ENCODE measurements at regions not wholly inside any gene's neighbourhood (a gene's known extent, or its start where the extent isn't known, plus 50 kb on each side); places are given as distances from the start of the nearest gene placed in this dataset.

DNA sequence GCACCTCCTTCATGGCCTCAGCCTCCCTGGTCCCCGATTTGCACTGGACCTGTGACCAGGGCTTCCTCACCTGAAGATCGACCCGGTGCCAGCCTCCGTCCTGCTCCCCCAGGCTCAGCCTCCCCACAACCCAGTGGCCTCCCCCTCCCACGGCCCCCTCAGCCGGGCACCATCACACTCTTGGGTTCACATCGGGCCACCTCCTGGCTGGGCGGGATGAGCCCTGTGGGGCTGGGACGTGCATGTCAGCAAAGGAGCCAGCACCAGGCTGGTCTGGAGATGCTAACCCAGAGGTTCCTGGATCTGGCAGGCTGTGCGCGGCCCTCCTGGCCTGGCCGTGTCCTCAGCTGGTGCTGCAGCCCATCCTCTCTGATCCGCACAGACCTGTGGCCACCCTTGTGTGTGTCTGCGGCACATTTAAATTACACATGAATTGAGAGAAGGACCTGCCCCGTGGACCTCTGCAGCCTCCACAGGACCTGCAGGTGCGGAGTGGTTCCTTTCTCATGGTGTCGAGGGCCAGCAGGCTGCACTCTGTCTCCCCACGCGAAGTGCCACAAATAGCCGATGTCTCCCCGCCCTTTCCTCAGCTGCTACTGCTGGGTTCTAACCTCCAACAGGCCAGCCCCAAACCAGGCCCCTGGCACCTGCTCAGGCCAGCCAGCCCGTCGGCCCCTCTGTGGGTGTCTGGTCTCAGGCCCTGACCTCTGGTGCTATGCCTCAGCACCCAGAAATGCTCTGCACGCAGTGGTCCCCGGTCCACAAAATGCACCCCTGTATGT lies 237.5 kb downstream of the ERMARD start:
- DNase-seq, result no peak

DNA sequence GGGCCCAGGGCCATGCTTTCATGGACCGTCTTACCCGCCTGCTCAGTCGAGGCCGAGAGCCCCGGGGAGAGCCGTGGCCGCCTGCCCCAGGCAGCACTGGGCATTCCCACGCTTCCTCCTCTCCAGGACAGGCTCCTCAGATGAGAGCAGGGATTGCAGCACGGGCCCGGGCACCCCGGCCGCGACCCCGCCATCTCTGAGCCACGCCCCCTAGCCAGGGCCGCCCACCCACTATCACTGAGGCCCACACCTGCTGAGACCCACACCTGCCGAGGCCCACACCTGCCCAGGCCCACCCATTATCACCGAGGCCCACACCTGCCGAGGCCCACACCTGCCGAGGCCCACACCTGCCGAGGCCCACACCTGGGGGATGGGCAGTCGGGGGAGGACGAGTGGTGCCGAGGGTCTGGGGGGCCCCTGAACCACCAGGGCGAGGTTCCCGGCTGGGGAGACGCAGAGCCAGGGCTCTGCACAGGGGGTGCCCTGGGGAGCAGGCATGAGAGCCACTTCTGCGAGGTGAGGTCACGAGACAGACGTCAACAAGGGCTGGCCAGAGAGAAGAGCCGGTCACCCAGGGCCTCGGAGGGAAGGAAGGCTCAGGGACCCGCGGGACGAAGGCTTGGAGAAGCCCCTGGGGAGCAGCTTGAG lies 235.6 kb downstream of the ERMARD start:
- no peak for DNase-seq

DNA sequence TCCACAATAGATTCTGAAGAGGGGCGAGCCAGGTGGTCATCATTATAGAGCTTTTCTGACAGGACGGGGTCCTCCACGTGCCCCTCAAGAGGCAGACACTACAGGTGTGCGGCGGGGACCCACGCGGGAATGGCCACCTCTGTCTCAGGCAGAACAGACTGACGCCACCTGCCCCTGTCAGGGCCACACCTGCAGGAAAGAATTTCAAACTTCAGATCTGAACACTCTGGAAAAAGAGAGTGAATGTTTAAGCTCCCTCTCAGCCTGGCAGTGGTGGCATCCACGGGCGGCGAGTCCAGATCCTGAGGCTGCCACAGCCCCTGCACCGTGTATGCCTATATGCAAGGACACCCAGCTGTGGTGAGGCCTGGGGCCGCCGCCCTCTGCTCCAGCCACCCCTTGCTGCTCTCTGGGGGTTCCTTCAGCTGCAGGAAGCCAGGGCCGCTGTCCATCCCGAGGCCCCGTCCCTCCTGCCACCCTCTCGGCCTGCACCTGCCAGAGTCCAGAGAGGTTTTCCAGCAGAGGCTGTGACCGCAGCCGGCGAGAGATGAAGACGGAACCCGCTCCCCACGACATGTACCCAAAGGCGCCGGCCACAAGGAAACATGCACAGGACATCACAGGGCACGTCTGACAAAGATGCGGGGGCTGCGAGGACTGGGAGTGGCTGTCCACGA lies 234.9 kb downstream of the ERMARD start:
- DNase-seq, result no peak

DNA sequence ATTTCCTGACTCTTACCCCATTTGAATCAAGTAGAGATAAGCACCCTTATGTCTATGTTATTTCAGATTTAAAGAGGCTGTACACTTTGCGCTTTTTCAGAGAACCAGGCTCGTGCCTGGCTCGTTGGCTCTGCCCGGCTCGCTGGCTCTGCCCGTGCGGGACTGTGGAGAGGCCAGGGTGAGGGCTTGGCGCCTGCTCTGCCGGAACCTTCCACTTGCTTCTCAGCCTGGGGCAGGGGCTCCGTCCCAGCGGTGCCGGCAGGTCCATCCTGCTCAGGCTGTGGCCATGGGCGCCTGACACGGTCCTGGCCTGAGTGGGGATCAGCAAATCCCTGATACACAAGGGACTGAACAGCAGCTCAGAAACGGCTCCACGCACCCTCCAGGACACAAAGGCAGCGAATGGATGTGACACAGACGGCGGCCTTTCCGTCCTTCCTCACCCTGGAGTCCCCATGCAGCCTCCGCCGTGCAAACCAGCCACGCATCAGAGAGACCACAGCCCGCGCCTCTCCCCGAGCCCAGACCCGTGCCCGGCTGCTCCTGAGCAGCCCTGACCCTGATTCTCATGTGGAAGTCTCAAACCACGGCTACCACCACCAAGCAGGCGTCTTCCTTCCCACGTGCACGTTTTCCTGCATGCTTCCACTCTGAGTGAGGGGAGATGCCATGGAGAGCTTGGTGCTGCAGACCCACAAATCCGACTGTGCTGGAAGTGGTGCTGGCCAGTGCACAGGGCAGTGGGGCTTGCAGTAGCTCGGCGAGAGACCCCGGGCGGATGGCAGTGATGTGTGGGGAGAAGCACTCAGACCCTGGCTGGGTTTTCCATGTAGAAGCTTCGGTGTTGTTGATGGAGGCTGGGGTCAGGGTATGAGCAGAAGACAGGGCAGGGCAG lies 233.9 kb downstream of the ERMARD start:
- no peak for DNase-seq

DNA sequence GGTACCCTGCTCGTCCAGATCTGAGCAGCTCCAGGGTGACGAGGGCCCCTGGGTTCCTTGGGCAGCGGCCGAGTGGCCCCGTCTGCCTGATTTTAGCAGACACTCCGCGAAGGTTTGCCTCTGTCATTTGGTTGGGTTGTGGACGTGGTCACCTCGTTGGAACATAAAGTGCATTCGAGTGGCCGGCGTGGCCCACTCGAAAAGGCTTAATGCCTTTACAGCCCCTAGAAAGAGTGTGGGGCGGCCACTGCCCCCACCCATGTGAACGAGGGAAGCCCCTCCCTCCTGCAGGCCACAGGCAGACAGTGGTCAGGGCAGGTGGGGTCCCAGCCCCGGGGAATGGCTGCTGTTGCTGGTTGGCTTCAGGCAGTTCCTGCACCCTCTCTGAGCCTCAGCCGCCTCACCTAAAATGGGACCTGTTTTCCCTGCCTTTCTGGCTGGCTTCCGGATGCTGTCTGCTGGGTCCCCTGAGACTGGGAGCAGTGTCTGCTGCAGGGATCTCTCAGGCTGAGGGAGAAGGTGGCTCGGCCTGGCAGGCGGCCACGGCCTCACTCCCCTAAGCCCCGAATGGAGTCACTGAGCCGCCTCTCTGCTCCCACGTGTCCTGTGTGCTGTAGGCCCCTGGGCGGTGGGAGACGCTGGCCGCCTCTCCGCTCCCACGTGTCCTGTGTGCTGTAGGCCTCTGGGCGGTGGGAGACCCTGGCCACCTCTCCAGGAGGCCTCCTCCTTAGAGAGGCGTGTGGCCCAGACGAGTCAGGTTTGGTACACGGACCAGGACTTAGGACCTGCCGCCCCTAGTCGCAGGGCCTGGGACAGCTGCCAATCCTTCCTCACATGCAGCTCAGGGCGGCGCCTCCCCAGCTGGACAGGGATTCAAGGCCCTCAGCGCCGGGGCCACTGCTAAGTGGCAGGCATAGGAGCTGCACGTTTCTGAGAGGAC lies 233.0 kb downstream of the ERMARD start:
- no peak for DNase-seq

DNA sequence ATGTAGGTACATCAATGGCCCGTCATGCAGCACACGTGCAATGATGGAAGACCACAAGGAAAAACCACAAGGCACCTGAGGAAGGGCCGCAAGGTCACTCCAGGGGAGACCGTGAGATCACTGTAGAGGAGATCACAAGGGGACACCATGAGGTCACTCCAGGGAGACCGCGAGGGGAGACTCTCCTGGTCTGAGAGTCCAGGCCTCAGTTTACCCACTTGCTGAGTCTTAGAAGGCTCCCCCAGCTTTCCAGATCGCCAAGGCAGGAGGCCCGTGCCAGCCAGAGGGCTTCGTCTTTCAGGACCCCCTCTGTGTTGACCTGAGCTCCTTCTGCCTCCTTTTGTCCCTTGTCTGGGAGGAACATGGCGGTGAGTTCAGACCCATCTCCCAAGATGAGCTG lies 232.2 kb downstream of the ERMARD start:
- no peak for DNase-seq

DNA sequence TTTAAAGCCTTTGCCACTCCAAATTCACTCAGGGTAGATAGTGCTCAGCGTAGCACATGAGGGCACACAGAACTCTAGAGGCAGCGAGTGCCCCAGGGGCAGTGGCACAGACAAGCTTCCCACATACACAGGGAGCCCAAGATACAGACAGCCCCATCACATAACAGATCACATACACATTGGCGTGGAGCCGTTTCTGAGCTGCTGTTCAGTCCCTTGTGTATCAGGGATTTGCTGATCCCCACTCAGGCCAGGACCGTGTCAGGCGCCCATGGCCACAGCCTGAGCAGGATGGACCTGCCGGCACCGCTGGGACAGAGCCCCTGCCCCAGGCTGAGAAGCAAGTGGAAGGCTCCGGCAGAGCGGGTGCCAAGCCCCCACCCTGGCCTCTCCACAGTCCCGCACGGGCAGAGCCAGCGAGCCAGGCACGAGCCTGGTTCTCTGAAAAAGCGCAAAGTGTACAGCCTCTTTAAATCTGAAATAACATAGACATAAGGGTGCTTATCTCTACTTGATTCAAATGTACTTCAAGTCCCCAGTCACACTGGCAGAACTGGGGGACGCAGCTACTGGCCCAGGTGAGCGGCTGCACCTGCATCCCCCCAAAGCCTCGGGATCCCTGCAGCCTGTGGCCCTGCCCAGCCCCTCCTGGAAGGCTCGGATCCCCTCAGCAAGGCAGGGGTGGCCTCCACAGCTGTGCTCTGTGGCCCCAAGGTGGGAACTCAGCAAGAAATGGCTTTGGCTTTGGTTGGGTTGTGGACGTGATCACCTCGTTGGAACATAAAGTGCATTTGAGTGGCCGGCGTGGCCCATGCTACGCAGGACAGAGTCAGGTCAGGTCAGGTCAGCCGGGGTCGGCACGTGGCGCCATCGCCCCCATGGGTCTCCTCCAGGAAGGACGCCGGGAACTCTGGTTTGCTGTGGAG lies 231.3 kb downstream of the ERMARD start:
- no peak for DNase-seq

DNA sequence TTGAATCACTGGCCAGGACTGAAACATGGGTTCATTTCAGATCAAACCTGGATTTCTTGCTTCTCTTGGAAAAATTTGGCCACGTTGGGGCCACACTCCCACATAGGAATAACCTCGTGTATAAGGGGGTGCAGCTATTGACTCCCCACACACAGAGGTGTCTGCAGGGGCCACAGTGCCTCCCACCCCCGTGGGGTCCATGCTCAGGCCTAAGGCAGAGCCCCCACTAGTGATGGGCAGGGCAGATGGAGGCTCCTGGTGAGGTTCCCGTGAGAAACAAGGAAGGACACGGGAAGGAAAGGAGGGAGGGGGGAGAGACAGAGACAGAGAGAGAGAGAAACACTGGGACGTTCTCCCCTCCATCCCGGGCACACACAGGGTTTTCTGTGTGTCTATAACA lies 230.5 kb downstream of the ERMARD start:
- DNase-seq, result no peak

DNA sequence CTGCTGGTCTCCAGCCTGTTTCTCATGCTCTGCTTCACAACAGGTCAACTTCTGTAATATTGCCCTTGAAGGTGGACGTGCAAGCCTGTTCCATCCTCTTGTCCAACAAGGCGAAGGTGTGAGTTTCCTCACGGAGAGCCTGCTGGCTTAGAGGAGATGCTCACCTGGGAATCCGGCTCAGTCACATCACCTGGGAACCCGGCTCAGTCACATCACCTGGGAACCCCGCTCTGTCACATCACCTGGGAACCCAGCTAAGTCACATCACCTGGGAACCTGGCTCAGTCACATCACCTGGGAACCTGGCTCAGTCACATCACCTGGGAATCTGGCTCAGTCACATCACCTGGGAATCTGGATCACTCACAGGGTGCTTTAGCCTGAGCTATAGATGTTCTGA lies 230.1 kb downstream of the ERMARD start:
- DNase-seq, result no peak

DNA sequence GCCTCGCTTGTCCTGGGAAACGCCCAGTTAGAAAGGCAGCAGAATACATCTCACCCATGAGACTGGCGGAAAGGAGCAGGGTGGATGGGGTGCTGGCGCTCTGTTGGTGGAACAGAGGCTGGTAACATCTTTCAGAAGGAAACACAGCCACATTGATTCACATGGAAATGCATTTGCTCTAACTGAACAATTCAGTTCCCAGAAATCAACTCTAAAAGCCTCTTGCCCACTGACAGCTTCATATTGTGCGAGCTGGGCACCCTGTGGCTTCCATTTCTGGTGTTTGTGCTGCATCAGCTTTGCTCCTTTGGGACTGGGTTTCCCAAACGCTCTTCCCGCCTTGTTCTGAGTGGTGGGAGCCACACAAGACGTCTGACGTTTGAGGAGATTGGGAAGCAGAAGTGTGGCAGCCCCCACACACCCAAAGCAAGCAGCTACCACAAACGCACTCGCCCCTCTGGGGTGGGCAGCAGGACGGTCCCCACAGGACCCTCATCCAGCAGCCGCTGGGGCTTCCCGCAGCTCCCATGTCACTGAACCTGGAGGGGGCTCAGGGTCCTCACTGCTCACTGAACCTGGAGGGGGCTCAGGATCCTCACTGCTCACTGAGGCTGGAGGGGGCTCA lies 229.5 kb downstream of the ERMARD start:
- DNase-seq, result no peak

DNA sequence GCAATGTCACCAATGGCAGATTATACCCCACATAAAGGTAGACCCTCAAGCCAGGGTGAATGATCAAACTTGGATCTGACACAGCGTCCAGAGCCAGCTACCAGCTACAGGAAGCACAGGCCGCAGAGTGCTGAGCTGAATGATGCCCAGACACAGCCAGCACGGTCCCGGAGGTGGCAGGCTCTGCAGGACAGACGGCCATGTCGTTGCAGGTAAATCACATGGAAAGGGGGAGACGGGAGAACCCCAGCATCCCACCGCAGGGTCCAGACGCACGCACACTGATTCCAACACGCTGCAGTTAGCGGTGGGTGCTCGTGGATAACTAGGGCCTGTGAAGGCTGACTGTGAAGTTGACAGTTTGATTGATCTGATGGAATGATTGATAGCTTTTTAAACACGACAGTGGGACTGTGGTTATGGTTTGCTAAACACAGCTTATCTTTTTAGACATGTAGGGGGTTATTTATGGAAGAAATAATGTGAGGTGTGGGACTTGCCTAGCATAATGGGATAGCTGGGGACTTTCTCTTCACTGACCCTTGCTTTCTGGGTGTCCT lies 228.5 kb downstream of the ERMARD start:
- DNase-seq, result no peak

DNA sequence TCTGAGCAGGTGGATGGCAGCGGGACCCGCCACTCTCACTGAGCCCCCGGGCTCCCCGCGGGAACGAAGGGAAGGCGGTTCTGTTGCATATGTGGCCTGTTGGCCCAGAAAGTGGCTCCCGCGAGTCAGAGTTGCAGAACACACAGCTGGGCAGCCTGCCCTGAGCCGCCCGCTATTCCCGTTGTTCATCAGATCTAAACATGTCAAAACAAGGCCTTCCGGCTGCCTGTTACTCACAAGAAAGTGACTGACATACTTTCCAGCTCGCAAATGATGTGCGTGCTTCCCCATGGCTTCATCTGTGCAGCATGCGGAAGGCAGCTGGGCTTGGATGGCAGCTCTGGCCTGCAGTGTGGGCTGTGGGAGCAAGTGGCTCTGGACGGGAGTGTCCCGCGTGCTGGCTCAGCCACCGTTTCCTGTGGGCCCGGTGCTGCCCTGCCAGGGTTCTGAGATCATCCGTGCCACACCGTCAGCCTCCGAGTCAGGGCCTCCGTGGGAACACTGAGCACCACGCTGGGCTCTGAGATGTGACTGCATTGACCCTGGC lies 227.3 kb downstream of the ERMARD start:
- DNase-seq, result no peak

DNA sequence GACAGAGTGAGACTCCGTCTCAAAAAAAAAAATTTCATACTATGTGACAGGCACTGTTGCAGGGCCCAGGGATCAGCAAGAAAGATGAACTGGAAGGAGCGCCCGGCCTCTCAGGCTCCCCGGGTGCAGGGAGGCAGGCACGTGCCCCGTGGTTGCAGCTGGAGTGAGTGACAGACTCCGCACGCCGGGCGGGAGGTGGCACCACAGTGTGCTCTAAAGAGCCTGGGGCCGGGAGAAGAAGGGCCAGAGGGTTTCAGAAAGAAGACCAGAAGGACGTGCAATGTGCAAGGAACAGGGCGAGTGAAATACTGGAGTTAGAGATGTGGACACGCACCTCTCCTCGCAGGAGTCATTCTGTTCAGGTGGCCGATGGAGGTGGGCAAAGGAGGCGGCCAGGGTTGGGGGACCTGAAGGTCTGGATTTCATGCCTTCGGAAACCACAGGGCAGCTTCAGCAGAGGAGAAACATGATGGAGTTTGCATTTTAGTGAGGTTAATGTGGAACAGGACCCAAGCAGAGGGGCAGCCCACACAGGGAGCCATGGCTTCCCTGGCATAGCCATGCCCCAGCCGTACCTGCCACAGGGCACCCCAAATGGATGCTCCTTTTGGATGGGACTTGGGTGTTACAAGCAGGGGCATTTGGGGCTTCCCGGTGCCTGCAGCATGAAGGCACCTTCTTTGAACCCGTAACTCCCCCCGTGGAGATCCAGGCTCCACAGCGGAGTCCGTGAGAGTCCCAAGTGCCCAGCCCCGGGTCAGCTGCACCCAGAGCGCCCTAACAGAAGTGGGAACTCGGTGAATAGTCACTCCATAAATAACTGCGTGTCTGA lies 226.2 kb downstream of the ERMARD start:
- DNase-seq, result no peak

DNA sequence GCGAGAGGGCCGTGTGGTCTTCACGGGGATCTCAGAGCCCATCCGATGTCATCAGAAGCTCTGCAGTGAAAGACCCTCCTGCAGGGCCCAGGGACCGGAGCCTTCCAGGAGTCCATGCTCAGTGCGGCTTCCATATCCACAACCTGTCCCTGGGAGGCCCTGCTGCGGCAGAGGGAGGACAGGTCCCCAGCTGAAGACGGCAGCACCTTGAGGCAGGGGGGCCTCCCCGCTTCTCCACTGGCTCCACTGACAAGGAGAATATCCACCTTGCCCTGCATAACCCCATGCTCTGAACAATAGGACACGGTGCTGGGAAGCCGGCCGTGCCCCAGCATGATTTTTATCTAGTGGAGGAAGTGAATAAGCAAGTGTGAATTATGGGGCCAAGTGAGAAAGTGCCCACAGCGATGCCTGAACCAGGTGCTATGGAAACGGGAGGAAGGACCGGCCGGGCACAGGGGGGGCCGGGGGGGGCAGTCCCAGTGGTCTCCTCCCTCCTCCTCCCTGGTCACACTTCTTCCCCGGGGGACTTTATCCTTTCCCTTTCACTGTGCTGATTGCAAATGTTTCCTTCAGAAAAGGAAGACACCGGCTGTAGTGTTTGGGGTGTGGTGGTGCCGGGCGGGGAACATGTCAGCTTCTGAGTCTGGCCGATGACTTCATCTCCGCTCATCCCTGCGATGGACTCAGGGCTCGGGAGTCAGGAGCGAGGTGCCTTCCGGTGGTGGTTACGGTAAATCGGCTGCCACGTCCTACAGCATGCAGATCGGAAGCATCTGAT lies 225.1 kb downstream of the ERMARD start:
- no peak for DNase-seq

DNA sequence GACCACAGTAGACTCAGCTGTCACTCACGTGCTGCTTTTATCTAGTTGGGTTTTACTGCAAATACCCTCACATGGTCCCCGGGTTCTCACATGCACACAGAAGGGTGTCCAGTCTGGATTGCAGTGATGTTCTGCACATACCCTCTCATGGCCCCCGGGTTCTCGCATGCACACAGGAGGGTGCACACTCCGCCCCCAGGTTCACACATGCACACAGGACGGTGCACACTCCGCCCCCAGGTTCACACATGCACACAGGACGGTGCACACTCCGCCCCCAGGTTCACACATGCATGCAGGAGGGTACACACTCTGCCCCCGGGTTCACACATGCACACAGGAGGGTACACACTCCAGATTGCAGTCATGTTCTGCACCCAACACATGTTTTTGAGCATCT lies 224.3 kb downstream of the ERMARD start:
- DNase-seq, result no peak

DNA sequence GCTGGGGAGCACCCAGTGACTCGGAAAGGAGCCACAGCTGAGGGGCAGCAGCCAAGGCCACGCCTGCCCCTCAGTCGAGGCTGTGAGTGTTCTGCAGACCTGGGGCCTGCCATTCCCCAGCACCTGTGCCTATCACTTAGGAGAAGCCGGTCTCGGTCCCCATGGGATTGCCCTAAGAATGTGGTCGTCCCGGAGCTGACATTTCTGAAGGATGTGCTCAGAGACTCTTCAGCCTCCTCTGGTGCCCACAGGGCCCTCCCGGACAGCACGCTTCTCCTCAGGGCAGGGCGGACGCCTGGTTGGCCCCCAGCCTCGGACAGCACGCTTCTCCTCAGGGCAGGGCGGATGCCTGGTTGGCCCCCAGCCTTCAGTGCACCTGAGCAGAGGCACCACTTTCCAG lies 223.9 kb downstream of the ERMARD start:
- DNase-seq, result no peak

DNA sequence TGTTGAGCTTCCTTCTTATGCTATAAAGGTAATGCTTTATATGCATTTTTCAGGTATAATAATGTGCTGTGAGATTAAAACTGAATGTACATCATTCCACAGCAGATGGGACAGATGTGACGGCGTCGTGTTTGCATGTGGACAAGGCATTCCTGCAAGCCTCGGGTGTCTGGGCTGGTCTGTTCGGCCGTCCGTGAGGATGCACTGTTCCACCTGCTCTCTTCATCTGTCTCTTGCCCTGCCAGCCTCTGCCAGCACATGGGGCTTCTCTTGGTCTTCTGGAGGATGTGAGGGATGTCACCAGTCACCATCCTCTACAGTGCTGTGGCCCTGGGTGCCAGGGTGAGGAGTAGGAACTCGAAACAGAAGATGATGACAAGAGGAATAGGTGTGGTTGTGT lies 223.2 kb downstream of the ERMARD start:
- no peak for DNase-seq

Data from NCI-H2081 (cell line).